Uterus (tissue), 2 donors: ENCODE measurements at regions not wholly inside any gene's neighbourhood (a gene's known extent, or its start where the extent isn't known, plus 50 kb on each side); places are given as distances from the start of the nearest gene placed in this dataset.

ENCODE experiments used
- POLR2A ChIP-seq, 2 donors: fragments of 450-650 bp; IDR thresholded peaks; one replicate each; pipeline ENCODE4 v1.6.1; 2016; ENCODE audit warnings: antibody characterized with exemption in 2 of 2, mild to moderate bottlenecking in 1 of 2, moderate library complexity in 1 of 2
- TF ChIP-seq, protein P1 (sequence below), 4 experiments: fragments of 200-600 bp in 2 of 4; fragments of 450-650 bp in 2 of 4; sonication (generic) in 2 of 4; IDR thresholded peaks; one replicate each; pipeline ENCODE4 v1.5.1; 2016 to 2019; ENCODE audit warnings: antibody characterized with exemption in 4 of 4, mild to moderate bottlenecking in 2 of 4, moderate library complexity in 1 of 4

DNA sequence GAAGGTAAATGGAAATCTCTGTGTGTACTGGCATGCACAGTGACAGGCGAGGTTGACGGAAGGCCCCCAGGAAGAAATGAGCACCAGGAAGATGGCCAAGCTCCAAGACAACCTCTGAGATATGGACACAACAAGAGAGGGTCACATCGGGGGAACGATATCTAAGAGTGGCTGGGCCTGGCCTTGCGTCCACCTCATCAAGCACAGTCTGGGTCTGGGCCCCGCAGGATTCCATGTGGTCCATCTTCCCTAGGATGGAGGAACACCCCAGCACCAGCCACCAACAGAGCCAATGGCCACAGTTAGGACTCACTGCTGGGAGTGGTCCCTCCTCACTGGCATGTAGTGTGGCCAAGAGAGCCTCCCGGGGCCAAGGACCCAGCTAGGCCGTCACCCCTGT lies 272.6 kb upstream of the AGTR2 start:
- TF ChIP-seq, protein P1, sequence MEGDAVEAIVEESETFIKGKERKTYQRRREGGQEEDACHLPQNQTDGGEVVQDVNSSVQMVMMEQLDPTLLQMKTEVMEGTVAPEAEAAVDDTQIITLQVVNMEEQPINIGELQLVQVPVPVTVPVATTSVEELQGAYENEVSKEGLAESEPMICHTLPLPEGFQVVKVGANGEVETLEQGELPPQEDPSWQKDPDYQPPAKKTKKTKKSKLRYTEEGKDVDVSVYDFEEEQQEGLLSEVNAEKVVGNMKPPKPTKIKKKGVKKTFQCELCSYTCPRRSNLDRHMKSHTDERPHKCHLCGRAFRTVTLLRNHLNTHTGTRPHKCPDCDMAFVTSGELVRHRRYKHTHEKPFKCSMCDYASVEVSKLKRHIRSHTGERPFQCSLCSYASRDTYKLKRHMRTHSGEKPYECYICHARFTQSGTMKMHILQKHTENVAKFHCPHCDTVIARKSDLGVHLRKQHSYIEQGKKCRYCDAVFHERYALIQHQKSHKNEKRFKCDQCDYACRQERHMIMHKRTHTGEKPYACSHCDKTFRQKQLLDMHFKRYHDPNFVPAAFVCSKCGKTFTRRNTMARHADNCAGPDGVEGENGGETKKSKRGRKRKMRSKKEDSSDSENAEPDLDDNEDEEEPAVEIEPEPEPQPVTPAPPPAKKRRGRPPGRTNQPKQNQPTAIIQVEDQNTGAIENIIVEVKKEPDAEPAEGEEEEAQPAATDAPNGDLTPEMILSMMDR (IDR thresholded peaks at IDR 0.05) = no peak
- TF ChIP-seq POLR2A (IDR thresholded peaks at IDR 0.05) = no peak
